ENCODE measurements at regions not wholly inside any gene's neighbourhood (a gene's known extent, or its start where the extent isn't known, plus 50 kb on each side); places are given as distances from the start of the nearest gene placed in this dataset.

DNA sequence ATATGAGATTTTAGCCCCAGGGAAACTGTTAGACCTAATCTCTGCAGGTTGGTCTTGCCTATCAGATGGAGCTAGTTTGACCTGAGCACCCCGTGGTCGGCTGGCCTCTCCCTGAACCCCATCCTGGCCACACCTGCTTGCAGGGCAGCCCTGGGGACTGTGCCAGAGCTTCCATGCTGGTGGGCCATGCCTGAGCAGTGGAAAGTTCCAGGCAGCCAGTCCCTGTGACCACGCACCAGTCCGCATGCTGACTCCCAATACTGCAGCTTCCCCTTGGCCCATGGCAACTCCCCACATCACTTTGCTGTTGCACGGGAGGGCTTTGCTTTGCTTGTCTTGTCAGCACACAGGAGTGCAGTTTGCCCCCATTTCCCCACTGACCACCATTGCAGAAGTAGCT, 427.8 kb upstream of the SEMA3D start (continued):
- TF ChIP-seq ZNF197 (CRISPR knock-in tag; IDR thresholded peaks at IDR 0.05; ENCODE audit: low read depth) (no peak), CREB1 (IDR thresholded peaks at IDR 0.05) (no peak), CREB1 (CRISPR knock-in tag; IDR thresholded peaks at IDR 0.05) (no peak), GATAD2B (IDR thresholded peaks at IDR 0.05; ENCODE audit: borderline replicate concordance) (no peak), ZC3H11A (IDR thresholded peaks at IDR 0.05; ENCODE audit: low read depth, low read length) (no peak)
- TF ChIP-seq, protein P1, sequence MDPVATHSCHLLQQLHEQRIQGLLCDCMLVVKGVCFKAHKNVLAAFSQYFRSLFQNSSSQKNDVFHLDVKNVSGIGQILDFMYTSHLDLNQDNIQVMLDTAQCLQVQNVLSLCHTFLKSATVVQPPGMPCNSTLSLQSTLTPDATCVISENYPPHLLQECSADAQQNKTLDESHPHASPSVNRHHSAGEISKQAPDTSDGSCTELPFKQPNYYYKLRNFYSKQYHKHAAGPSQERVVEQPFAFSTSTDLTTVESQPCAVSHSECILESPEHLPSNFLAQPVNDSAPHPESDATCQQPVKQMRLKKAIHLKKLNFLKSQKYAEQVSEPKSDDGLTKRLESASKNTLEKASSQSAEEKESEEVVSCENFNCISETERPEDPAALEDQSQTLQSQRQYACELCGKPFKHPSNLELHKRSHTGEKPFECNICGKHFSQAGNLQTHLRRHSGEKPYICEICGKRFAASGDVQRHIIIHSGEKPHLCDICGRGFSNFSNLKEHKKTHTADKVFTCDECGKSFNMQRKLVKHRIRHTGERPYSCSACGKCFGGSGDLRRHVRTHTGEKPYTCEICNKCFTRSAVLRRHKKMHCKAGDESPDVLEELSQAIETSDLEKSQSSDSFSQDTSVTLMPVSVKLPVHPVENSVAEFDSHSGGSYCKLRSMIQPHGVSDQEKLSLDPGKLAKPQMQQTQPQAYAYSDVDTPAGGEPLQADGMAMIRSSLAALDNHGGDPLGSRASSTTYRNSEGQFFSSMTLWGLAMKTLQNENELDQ (CRISPR knock-in tag; IDR thresholded peaks at IDR 0.05; ENCODE audit: borderline replicate concordance) = no peak

DNA sequence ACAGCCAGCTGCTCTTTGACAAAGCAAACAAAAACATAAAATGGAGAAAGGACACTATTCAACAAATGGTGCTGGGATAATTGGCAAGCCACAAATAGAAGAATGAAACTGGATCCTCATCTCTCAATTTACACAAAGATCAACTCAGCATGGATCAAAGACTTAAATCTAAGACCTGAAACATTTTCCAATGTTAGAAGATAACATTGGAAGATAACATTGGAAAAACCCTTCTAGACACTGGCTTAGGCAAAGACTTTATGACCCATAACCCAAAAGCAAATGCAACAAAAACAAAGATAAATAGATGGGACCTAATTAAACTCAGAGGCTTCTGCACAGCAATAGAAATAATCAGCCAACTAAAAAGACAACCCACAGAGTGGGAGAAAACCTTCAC, 425.7 kb upstream of the SEMA3D start:
- Histone ChIP-seq H3K36me3 (ENCODE audit: control insufficient read depth, insufficient read depth, low read length) (no peaks in the 10 kb centered on the region), H3K9me3 (replicated peaks; ENCODE audit: control insufficient read depth, insufficient read depth, low read depth, low read length) (no peaks in the 10 kb centered on the region), H3K4me1 (replicated peaks in 1 of 2; ENCODE audit: control insufficient read depth in 2 of 2, insufficient read depth in 2 of 2, low read length in 2 of 2) (no peaks in the 10 kb centered on the region), H4K20me1 (replicated peaks; ENCODE audit: control insufficient read depth, insufficient read depth, low read length) (no peaks in the 10 kb centered on the region), H3K27me3 (ENCODE audit: control insufficient read depth in 2 of 2, insufficient read depth in 2 of 2, low read length in 2 of 2) (no peaks in the 10 kb centered on the region), H3K4me2 (ENCODE audit: insufficient read depth, low read length) (no peak overlapping the region), H3K9ac (ENCODE audit: insufficient read depth in 1 of 2, low read depth in 2 of 2, low read length in 2 of 2) (no peak overlapping the region), H3K9me1 (ENCODE audit: control insufficient read depth, insufficient read depth, low read length) (no peaks in the 10 kb centered on the region), H3K79me2 (ENCODE audit: control insufficient read depth, insufficient read depth, low read length) (no peaks in the 10 kb centered on the region), H3K27ac (ENCODE audit: extremely low read depth, low read depth, low read length) (no peak overlapping the region), H2AFZ (ENCODE audit: low read depth, low read length) (no peak overlapping the region), H3K4me3 (no peak overlapping the region)
- in situ Hi-C loops (cut with MboI) (no loop called here), intact Hi-C loops (cut with micrococcal nuclease) (no loop called here)
- no peak for TF ChIP-seq MCM3 (IDR thresholded peaks at IDR 0.05)
- TF ChIP-seq, protein P2, sequence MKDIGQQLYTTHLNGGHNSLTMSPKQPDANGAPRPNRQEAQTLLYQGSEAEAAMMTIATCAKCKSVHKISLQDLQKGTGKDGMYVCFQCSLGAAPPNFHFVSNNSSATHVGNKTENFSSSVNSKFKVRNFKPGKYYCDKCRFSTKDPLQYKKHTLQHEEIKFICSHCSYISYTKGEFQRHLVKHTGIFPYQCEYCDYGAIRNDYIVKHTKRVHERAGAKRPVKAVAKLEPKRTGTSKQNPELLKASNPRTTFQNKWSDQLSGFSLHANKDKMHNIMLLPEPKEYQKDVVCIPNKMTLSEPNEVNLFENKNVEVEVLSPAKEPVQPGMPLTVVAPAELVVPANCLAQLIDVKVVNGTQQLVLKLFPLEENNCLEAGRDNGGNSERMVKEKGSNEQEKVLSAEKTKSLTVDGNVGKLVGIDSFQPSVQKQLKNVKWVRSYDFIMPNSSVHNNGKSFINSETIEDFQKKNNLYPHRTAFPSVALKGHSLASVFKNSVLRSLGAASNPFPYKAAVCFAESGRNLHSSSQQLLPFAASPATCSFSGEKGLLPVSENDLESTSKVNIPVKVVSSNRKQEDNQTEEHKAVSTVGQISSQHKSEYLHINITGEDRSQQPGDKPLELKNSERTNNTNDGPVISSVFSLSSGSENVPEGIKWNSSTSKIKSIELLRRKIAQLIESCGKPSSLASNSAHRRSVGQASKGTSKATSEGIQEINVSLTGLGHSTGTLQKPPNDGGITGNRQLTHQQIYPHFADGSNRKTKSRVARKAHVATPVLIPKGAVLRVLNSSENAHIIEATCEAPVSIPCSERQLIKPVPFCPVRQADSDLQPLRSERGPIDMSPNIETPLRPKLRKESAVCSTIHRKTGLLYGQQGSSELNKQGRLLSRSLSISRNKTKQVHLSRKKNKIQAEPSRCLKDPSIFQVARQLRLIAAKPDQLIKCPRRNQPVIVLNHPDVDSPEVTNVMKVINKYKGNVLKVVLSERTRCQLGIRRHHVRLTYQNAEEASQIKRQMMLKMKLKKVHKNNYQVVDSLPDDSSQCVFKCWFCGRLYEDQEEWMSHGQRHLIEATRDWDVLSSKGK (CRISPR knock-in tag; IDR thresholded peaks at IDR 0.05) = no peak
- TF ChIP-seq ZNF140 (CRISPR knock-in tag; IDR thresholded peaks at IDR 0.05) = no peak
- no peak for TF ChIP-seq TAF1 (IDR thresholded peaks at IDR 0.05; ENCODE audit: control insufficient read depth, extremely low read depth, insufficient read depth, low read length, severe bottlenecking)
- no peak for TF ChIP-seq NCOA6 (IDR thresholded peaks at IDR 0.05)
- no peak for TF ChIP-seq ZNF12 (CRISPR knock-in tag; IDR thresholded peaks at IDR 0.05)
- no peak for TF ChIP-seq MYNN (IDR thresholded peaks at IDR 0.05)
- no peak for TF ChIP-seq MYNN (CRISPR knock-in tag; IDR thresholded peaks at IDR 0.05)
- TF ChIP-seq, protein P3, sequence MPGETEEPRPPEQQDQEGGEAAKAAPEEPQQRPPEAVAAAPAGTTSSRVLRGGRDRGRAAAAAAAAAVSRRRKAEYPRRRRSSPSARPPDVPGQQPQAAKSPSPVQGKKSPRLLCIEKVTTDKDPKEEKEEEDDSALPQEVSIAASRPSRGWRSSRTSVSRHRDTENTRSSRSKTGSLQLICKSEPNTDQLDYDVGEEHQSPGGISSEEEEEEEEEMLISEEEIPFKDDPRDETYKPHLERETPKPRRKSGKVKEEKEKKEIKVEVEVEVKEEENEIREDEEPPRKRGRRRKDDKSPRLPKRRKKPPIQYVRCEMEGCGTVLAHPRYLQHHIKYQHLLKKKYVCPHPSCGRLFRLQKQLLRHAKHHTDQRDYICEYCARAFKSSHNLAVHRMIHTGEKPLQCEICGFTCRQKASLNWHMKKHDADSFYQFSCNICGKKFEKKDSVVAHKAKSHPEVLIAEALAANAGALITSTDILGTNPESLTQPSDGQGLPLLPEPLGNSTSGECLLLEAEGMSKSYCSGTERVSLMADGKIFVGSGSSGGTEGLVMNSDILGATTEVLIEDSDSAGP (CRISPR knock-in tag; IDR thresholded peaks at IDR 0.05) = no peak
- TF ChIP-seq, protein P4, sequence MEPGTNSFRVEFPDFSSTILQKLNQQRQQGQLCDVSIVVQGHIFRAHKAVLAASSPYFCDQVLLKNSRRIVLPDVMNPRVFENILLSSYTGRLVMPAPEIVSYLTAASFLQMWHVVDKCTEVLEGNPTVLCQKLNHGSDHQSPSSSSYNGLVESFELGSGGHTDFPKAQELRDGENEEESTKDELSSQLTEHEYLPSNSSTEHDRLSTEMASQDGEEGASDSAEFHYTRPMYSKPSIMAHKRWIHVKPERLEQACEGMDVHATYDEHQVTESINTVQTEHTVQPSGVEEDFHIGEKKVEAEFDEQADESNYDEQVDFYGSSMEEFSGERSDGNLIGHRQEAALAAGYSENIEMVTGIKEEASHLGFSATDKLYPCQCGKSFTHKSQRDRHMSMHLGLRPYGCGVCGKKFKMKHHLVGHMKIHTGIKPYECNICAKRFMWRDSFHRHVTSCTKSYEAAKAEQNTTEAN (CRISPR knock-in tag; IDR thresholded peaks at IDR 0.05) = no peak
- no TSS peak for BruUV-seq (replicated peaks)
- ChIA-PET POLR2A (no interaction called here), CTCF (ENCODE audit: low intra/inter-chr PET ratio) (no interaction called here)
- no peak for DNase-seq (ENCODE audit: extremely low read depth in 1 of 4, low spot score in 3 of 4)
- ATAC-seq = no peak
- no peak for FAIRE-seq

Data from K562 (cell line).